ENCODE measurements at regions not wholly inside any gene's neighbourhood (a gene's known extent, or its start where the extent isn't known, plus 50 kb on each side); places are given as distances from the start of the nearest gene placed in this dataset.

DNA sequence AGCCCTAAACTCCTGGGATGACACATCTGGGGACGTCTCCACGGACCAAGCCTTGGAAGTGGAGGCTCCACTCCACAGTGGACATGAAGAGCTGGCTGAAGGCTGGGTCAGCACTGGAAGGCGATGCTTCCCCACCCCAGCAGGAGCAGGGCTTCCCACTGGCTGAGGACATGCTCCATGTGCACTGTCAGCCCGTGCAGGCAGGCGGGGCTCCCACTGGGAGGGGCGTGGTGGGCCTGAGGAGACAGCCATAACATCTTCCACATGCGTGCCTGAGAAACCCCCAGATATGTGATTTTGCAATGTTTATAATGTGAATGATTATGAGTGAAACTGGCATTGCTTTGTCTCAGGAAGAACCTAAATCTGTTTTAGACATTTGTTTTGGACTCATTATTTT is 231.3 kb downstream of the KLF13 start:
- peaks cover 0 to 1% (median 0%) of the 10 kb centered on the region in 9 donors for H3K9me3 Mint-ChIP-seq
- no peak for DNase-seq
- peaks cover 0 to 2% (median 0%) of the 10 kb centered on the region in 4 donors for H3K4me1 Mint-ChIP-seq
- H3K36me3 Mint-ChIP-seq, result no peaks in the 10 kb centered on the region
- no peak overlapping the region for H3K27ac Mint-ChIP-seq
- ATAC-seq, result no peak
- H3K27me3 Mint-ChIP-seq, result peaks cover 2 to 14% (median 4%) of the 10 kb centered on the region in 5 donors
- POLR2A ChIA-PET, result no interaction called here
- H3K4me3 Mint-ChIP-seq, result no peak overlapping the region

DNA sequence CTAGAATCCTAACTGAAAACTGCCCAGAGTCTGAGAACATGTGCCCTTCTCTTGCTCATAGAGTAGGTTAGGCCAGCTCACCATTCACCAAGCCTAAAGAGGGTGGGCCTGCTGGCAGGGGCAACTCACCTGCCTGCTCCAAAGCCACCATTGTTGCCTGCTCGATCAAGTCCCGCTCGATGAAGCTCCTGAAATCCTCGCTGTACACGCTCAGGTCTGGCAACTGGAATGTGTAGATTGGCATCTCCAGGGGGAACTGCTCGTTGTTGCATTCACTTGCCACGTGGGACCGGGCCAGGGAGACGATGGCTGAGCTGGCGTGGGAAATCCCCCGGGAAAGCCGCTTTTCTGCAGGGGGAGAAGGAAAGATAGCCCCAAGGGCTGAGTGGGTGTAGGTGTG is 232.2 kb downstream of the KLF13 start:
- POLR2A ChIA-PET, result no interaction called here
- H3K27me3 Mint-ChIP-seq, result peaks cover 2 to 9% (median 5%) of the 10 kb centered on the region in 5 donors
- no peaks in the 10 kb centered on the region for H3K36me3 Mint-ChIP-seq
- DNase-seq, result no peak
- no peak overlapping the region for H3K4me3 Mint-ChIP-seq
- ATAC-seq, result no peak
- peaks cover 0 to 1% (median 0%) of the 10 kb centered on the region in 9 donors for H3K9me3 Mint-ChIP-seq
- H3K4me1 Mint-ChIP-seq, result peaks cover 0 to 2% (median 0%) of the 10 kb centered on the region in 4 donors
- no peak overlapping the region for H3K27ac Mint-ChIP-seq

DNA sequence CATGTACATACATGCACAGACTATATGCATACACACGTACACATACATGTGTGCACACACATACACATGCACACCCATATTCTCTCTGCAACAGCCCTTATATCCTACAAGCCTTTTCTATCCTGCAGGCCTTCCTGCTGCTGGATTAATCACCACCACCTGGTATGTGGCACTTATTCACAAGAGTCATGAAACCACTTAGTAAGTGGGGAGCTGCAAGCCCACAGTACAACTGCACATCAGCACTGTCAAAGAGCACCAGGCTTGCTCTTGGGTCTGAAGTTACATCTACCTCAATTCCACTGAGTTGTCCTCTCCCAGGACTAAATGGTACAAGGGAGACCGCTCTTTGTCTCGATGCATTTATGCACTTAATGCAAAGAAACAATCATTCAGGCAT is 233.2 kb downstream of the KLF13 start:
- no peak for DNase-seq
- no peak for ATAC-seq
- no peaks in the 10 kb centered on the region for H3K4me1 Mint-ChIP-seq
- no peak overlapping the region for H3K27ac Mint-ChIP-seq
- H3K36me3 Mint-ChIP-seq, result no peaks in the 10 kb centered on the region
- H3K9me3 Mint-ChIP-seq, result peaks cover 0 to 1% (median 0%) of the 10 kb centered on the region in 9 donors
- POLR2A ChIA-PET, result no interaction called here
- no peak overlapping the region for H3K4me3 Mint-ChIP-seq
- peaks cover 0 to 9% (median 3%) of the 10 kb centered on the region in 5 donors for H3K27me3 Mint-ChIP-seq

DNA sequence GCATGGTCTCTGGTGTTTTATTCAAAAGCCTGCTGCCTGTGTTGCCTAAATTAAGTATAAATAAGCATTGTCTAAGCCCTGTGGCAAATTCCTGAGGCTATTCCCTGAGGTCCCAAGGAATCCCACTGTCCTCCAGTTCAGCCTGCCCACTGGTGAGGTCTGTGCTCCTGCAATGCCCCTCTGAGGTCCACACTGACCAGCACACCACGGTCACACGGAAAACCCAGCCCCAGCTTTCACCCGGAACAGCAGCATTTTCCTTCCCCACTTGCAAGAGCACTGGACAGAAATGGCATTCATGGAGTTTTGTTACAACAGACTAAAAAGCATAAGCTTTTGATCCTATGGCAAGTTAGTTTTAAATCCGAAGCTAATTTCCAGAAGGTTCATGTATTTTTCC is 234.0 kb downstream of the KLF13 start:
- Mint-ChIP-seq H3K27me3 (peaks cover 0 to 9% (median 3%) of the 10 kb centered on the region in 5 donors), H3K4me1 (no peaks in the 10 kb centered on the region), H3K36me3 (no peaks in the 10 kb centered on the region), H3K27ac (peak overlapping the region in 1 of 10 donors; percentile 24), H3K9me3 (peaks cover 0 to 1% (median 0%) of the 10 kb centered on the region in 9 donors), H3K4me3 (no peak overlapping the region)
- ATAC-seq (no peak), DNase-seq (no peak)
- POLR2A ChIA-PET, result no interaction called here

DNA sequence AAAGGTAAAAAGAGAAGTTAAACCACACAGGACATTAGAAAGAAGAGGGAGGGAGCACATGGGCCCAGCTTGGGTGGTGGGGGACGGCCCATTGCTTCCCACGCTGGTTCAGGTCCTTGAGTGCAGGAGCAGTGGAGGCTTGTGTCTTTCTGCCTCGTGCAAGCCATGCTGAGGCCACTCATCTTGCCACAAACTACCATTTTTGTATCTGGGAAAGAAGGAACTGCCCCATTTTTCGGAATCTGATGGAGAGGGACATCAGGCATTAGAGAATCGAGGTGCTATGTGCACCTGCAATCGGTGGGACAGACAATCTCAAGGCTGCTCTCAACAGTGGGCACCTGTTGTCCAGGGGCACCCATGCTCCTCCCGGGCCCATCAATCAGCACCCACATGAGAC is 234.5 kb downstream of the KLF13 start:
- peaks cover 0 to 1% (median 0%) of the 10 kb centered on the region in 9 donors for H3K9me3 Mint-ChIP-seq
- DNase-seq, result no peak
- H3K27me3 Mint-ChIP-seq, result peaks cover 0 to 9% (median 3%) of the 10 kb centered on the region in 5 donors
- H3K4me3 Mint-ChIP-seq, result no peak overlapping the region
- POLR2A ChIA-PET, result no interaction called here
- no peaks in the 10 kb centered on the region for H3K36me3 Mint-ChIP-seq
- ATAC-seq, result no peak
- no peak overlapping the region for H3K27ac Mint-ChIP-seq
- H3K4me1 Mint-ChIP-seq, result no peaks in the 10 kb centered on the region

DNA sequence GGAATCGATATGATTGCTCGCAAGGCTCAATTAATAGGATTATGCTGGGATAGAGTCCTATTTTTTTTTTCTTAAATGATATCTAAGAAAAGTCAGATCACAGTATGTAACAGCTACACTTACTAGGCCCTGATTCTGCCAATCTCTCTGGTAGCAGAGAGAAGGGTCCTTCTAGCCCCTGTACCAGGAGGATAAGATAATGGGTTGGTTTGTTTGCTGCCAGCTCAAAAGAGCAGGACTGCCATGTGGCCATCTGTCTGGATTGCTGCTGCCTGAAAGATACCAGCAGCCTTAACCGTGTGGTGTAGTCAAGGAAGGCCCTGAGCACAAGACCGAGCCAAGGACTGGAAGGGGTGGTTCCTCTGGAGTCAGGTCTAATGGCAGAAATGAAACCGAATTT is 236.4 kb downstream of the KLF13 start:
- Mint-ChIP-seq H3K4me1 (no peaks in the 10 kb centered on the region), H3K27ac (no peak overlapping the region), H3K36me3 (peaks cover 0 to 10% (median 10%) of the 10 kb centered on the region in 3 donors), H3K4me3 (no peak overlapping the region), H3K27me3 (peaks cover 0 to 2% (median 2%) of the 10 kb centered on the region in 5 donors), H3K9me3 (peaks cover 0 to 20% (median 6%) of the 10 kb centered on the region in 9 donors)
- POLR2A ChIA-PET, result no interaction called here
- ATAC-seq (no peak), DNase-seq (no peak)

DNA sequence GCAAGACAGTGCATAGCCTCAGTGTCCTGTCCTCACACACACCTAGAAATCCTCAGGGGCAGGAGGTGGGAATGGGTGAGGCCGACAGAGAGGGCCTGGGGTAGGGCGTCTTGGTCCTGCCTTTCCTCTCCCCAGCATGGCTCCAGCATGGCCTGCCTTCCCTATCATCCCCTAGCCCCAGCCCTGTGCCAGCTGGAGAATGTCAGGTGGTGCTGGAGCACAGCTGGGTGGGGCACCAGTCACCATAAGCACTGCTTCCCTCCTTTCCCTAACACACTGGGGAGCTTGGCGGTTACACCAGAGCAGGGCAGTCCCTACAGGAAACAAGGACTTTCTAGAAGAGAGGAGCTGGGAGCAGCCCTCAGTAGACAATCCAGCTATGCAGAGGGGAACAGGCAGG is 236.8 kb downstream of the KLF13 start:
- H3K4me1 Mint-ChIP-seq, result no peaks in the 10 kb centered on the region
- peaks cover 0 to 24% (median 9%) of the 10 kb centered on the region in 9 donors for H3K9me3 Mint-ChIP-seq
- H3K27ac Mint-ChIP-seq, result no peak overlapping the region
- peaks cover 0 to 13% (median 12%) of the 10 kb centered on the region in 3 donors for H3K36me3 Mint-ChIP-seq
- no peak overlapping the region for H3K4me3 Mint-ChIP-seq
- no peak for DNase-seq
- ATAC-seq, result no peak
- POLR2A ChIA-PET, result no interaction called here
- H3K27me3 Mint-ChIP-seq, result peaks cover 0 to 2% (median 2%) of the 10 kb centered on the region in 5 donors

DNA sequence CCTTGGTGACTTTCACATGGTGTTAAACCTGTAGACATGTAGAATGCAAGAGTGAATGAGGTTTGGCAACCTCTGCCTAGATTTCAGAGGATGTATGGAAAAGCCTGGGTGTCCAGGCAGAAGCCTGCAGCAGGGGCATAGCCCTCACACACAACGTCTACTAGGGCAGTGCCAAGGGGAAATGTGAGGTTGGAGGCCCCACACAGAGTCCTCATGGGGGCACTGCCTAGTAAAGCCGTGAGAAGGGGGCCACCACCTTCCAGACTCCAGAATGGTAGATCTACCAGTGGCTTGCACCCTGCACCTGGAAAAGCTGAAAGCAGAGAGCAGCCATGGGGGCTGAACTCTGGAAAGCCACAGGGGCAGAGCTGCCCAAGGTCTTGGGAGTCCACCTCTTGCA is 241.2 kb downstream of the KLF13 start:
- DNase-seq (no peak), ATAC-seq (no peak)
- peaks cover 0 to 17% (median 17%) of the 10 kb centered on the region in 3 donors for H3K36me3 Mint-ChIP-seq
- H3K4me3 Mint-ChIP-seq, result no peak overlapping the region
- peaks cover 0 to 29% (median 10%) of the 10 kb centered on the region in 9 donors for H3K9me3 Mint-ChIP-seq
- H3K27me3 Mint-ChIP-seq, result peaks cover 0 to 5% (median 2%) of the 10 kb centered on the region in 5 donors
- POLR2A ChIA-PET, result no interaction called here
- H3K27ac Mint-ChIP-seq, result no peak overlapping the region
- no peaks in the 10 kb centered on the region for H3K4me1 Mint-ChIP-seq

DNA sequence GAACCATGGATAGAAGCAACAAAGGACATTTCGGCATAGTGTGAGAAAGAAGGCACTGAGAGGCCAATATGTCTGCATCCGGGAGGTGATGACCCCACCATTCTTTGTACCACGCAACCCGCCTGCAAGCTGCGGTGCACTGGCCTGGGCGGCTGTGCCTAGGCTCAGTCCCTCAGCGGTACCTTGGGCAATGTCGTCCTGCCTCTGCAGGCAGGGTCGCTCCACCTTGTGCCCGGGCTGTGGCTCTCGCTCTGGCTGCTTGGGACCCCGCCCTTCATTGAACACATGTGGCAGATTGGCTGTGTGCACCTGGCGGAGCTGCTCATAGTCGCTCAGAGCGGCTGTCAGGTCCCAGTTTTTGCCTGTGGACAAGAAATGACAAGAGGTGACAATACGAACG is 243.2 kb downstream of the KLF13 start:
- no peak overlapping the region for H3K27ac Mint-ChIP-seq
- peaks cover 0 to 29% (median 10%) of the 10 kb centered on the region in 9 donors for H3K9me3 Mint-ChIP-seq
- peaks cover 0 to 8% (median 2%) of the 10 kb centered on the region in 5 donors for H3K27me3 Mint-ChIP-seq
- no peaks in the 10 kb centered on the region for H3K4me1 Mint-ChIP-seq
- H3K36me3 Mint-ChIP-seq, result peaks cover 0 to 17% (median 17%) of the 10 kb centered on the region in 3 donors
- no peak for DNase-seq
- POLR2A ChIA-PET, result no interaction called here
- no peak for ATAC-seq
- H3K4me3 Mint-ChIP-seq, result no peak overlapping the region

DNA sequence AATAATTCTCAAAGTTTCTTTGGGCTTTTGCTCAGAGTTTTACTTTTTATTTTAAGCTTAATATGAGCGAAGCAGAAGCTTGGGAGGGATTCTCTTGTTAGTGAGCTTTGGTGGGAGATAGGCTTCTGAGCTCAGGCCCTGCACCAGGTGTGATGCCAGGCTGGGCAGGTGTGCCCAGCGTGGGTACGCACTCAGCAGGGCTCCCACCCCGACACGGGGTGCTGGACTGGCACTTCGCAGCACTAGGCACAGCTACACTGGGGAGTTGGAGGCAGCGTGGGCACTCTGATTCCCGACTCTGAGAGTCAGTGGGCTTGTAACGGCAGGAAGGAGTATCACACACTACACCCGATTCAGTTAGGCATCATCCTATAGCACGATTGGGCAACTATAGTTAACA is 244.0 kb downstream of the KLF13 start:
- no peak overlapping the region for H3K27ac Mint-ChIP-seq
- H3K27me3 Mint-ChIP-seq, result peaks cover 0 to 9% (median 2%) of the 10 kb centered on the region in 5 donors
- no peaks in the 10 kb centered on the region for H3K4me1 Mint-ChIP-seq
- H3K36me3 Mint-ChIP-seq, result peaks cover 0 to 17% (median 17%) of the 10 kb centered on the region in 3 donors
- H3K4me3 Mint-ChIP-seq, result no peak overlapping the region
- DNase-seq (no peak), ATAC-seq (no peak)
- POLR2A ChIA-PET, result no interaction called here
- peaks cover 0 to 29% (median 10%) of the 10 kb centered on the region in 9 donors for H3K9me3 Mint-ChIP-seq

DNA sequence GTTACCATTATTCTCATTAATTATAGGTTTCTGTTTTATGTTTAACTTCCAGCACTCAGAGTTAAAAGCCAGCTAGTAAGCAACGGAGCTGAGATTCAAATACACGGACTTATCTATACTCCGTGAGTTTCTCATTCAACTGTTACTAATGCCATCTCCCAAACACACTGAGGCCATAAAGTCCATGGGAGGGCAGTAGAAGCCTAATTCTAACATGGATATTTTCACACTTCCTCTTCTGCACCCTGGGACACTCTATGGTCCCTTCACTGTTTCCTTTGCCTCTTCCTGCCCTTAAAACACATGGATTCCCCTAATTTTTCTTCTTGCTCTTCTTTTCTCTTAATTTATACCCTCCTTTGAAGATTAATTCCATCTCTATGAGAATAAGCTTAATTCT is 245.0 kb downstream of the KLF13 start:
- POLR2A ChIA-PET, result interaction anchor here (0.5 kb wide), 1 partner anchor 9 kb away, joined by 3 read pairs; no protein-coding TSS in a partner anchor
- Mint-ChIP-seq H3K27me3 (peaks cover 0 to 9% (median 2%) of the 10 kb centered on the region in 5 donors), H3K4me1 (no peaks in the 10 kb centered on the region), H3K27ac (no peak overlapping the region), H3K36me3 (peaks cover 0 to 15% (median 13%) of the 10 kb centered on the region in 3 donors), H3K9me3 (peaks cover 0 to 23% (median 10%) of the 10 kb centered on the region in 9 donors), H3K4me3 (no peak overlapping the region)
- DNase-seq (no peak), ATAC-seq (no peak)

DNA sequence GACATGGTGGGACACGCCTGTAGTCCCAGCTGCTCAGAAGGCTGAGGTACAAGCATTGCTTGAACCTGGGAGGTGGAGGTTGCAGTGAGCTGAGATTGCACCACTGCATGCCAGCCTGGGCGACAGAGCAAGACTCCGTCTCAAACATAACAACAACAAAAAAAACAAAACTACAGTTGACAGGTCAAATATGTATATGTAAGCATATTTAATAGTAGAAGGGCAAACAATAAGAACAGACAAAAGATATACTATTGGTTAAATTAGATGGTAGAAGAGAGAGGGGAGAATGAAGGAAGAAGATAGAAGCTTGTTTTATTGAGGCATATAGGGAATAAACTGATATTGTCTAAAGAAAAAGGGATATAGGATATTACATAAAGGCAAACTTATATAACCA is 247.1 kb downstream of the KLF13 start:
- DNase-seq (no peak), ATAC-seq (no peak)
- Mint-ChIP-seq H3K36me3 (peaks cover 0 to 2% (median 1%) of the 10 kb centered on the region in 3 donors), H3K4me1 (no peaks in the 10 kb centered on the region), H3K4me3 (no peak overlapping the region), H3K27ac (no peak overlapping the region), H3K9me3 (peaks cover 0 to 2% (median 0%) of the 10 kb centered on the region in 9 donors), H3K27me3 (peaks cover 0 to 10% (median 2%) of the 10 kb centered on the region in 5 donors)
- POLR2A ChIA-PET, result no interaction called here

DNA sequence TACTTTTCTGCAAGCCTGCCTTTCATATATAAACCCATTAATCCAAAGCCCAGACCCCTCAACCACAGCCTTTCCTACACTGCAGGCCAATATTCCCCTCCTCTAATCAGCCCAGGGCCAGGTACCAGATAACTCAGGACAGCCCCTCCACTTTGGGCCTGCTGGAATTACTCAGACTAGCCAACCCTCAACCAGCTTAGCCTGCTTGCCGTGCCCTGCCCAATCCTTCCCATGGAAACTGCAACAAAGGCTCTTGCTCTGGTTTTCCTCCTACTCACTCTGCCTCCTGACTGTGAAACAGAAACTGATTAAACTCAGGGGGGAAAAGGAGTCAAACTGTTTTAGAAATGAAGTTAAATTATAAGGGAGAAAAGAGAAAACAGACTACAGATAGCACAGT is 248.1 kb downstream of the KLF13 start:
- Mint-ChIP-seq H3K9me3 (peaks cover 0 to 1% (median 0%) of the 10 kb centered on the region in 9 donors), H3K27me3 (peaks cover 0 to 10% (median 3%) of the 10 kb centered on the region in 5 donors), H3K36me3 (peaks cover 0 to 2% (median 0%) of the 10 kb centered on the region in 3 donors), H3K27ac (peak overlapping the region in 1 of 10 donors; percentile 9), H3K4me3 (no peak overlapping the region), H3K4me1 (peaks cover 0 to 1% (median 0%) of the 10 kb centered on the region in 4 donors)
- POLR2A ChIA-PET, result no interaction called here
- ATAC-seq (no peak), DNase-seq (no peak)

DNA sequence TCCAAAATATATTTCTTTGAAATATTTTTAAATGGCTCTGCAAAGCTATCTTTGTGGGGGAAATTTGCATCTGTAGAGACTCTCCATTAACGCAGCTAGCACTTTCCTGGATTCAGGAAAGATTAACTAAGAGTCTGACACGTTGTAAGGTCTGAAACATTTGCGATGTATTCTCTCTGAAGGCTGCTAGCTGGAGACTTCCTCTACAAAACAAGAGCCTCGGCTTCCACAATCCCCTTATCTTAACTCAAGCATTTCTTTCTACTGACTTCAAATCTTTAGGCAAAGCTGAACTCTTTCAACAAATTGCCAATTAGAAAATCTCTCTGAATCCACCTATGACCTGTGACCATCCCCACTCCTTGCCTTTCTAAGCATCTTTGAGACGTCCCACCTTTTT is 250.5 kb downstream of the KLF13 start:
- no peak overlapping the region for H3K27ac Mint-ChIP-seq
- DNase-seq (no peak), ATAC-seq (no peak)
- H3K4me1 Mint-ChIP-seq, result peaks cover 0 to 3% (median 0%) of the 10 kb centered on the region in 4 donors
- H3K9me3 Mint-ChIP-seq, result peaks cover 0 to 23% (median 7%) of the 10 kb centered on the region in 9 donors
- no peak overlapping the region for H3K4me3 Mint-ChIP-seq
- peaks cover 0 to 15% (median 3%) of the 10 kb centered on the region in 5 donors for H3K27me3 Mint-ChIP-seq
- POLR2A ChIA-PET, result no interaction called here
- H3K36me3 Mint-ChIP-seq, result peaks cover 0 to 15% (median 0%) of the 10 kb centered on the region in 3 donors

Measured in naive thymus-derived CD8-positive, alpha-beta T cell (primary cell).